SK-N-SH treated with all-trans-retinoic acid at 6 μM for 48 hours (cell line): ENCODE measurements at regions not wholly inside any gene's neighbourhood (a gene's known extent, or its start where the extent isn't known, plus 50 kb on each side); places are given as distances from the start of the nearest gene placed in this dataset.

Experiments used
- ATAC-seq: fragments of 200-7000 bp; cut with Tn5 transposase; 3 replicates; pipeline ENCODE4 v1.9.1; 2020; ENCODE audit warnings: mild to moderate bottlenecking, moderate library complexity
- ARNTL ChIP-seq: fragments of 450-650 bp; formaldehyde crosslinking; IDR thresholded peaks from 2 replicates; pipeline ENCODE4 v1.5.0; 2020; ENCODE audit warnings: low read depth, mild to moderate bottlenecking, moderate library complexity, borderline replicate concordance
- BACH2 ChIP-seq: fragments of 250-450 bp; sonication (Bioruptor Pico); IDR thresholded peaks from 2 replicates; pipeline ENCODE4 v1.9.0; 2021; ENCODE audit warnings: mild to moderate bottlenecking, borderline replicate concordance
- CSDC2 ChIP-seq: fragments of 250-450 bp; sonication (Bioruptor Pico); IDR thresholded peaks from 2 replicates; pipeline ENCODE4 v1.5.0; 2020; ENCODE audit warnings: mild to moderate bottlenecking, moderate library complexity
- ESRRG ChIP-seq: fragments of 250-450 bp; sonication (Bioruptor Pico); IDR thresholded peaks from 2 replicates; pipeline ENCODE4 v1.6.1; 2021; ENCODE audit warnings: mild to moderate bottlenecking
- GLIS3 ChIP-seq: fragments of 250-450 bp; sonication (Bioruptor Pico); IDR thresholded peaks from 2 replicates; pipeline ENCODE4 v1.5.0; 2020; ENCODE audit warnings: mild to moderate bottlenecking, moderate library complexity
- ISL1 ChIP-seq: fragments of 250-450 bp; sonication (Bioruptor Pico); IDR thresholded peaks from 2 replicates; pipeline ENCODE4 v2.1.2; 2022; ENCODE audit warnings: mild to moderate bottlenecking, moderate library complexity
- OSR1 ChIP-seq: fragments of 250-450 bp; sonication (Bioruptor Pico); IDR thresholded peaks from 2 replicates; pipeline ENCODE4 v1.8.0; 2022; ENCODE audit warnings: moderate library complexity, mild to moderate bottlenecking, inconsistent platforms
- PPARA ChIP-seq: fragments of 250-450 bp; sonication (Bioruptor Pico); IDR thresholded peaks from 2 replicates; pipeline ENCODE4 v1.5.0; 2020; ENCODE audit warnings: mild to moderate bottlenecking, borderline replicate concordance
- RARB ChIP-seq: fragments of 250-450 bp; sonication (Bioruptor Pico); IDR thresholded peaks from 2 replicates; pipeline ENCODE4 v1.8.0; 2021; ENCODE audit warnings: mild to moderate bottlenecking, moderate library complexity
- SNAI2 ChIP-seq: fragments of 250-450 bp; sonication (Bioruptor Pico); IDR thresholded peaks from 2 replicates; pipeline ENCODE4 v1.5.0; 2020; ENCODE audit warnings: mild to moderate bottlenecking, moderate library complexity
- TCF4 ChIP-seq: fragments of 250-450 bp; sonication (Bioruptor Pico); IDR thresholded peaks from 2 replicates; pipeline ENCODE4 v1.8.0; 2021; ENCODE audit warnings: mild to moderate bottlenecking, moderate library complexity, borderline replicate concordance
- TOX ChIP-seq: fragments of 250-450 bp; sonication (Bioruptor Pico); IDR thresholded peaks from 2 replicates; pipeline ENCODE4 v1.8.0; 2021; ENCODE audit warnings: mild to moderate bottlenecking, moderate library complexity, borderline replicate concordance
- ZC3H10 ChIP-seq: fragments of 250-450 bp; sonication (Bioruptor Pico); IDR thresholded peaks from 2 replicates; pipeline ENCODE4 v1.5.1; 2021; ENCODE audit warnings: mild to moderate bottlenecking, moderate library complexity
- ZFP3 ChIP-seq: fragments of 250-450 bp; sonication (Bioruptor Pico); IDR thresholded peaks from 2 replicates; pipeline ENCODE4 v1.5.0; 2020; ENCODE audit warnings: mild to moderate bottlenecking, moderate library complexity
- ZFP30 ChIP-seq: fragments of 450-650 bp; formaldehyde crosslinking; IDR thresholded peaks from 2 replicates; pipeline ENCODE4 v1.5.0; 2022; ENCODE audit warnings: mild to moderate bottlenecking, moderate library complexity
- ZNF565 ChIP-seq: fragments of 450-650 bp; formaldehyde crosslinking; conservative IDR thresholded peaks from 2 replicates; pipeline ENCODE4 v1.5.0; 2020; ENCODE audit warnings: low read depth, mild to moderate bottlenecking, moderate library complexity
- ZNF70 ChIP-seq: fragments of 450-650 bp; formaldehyde crosslinking; IDR thresholded peaks from 2 replicates; pipeline ENCODE4 v1.5.0; 2020; ENCODE audit warnings: mild to moderate bottlenecking, moderate library complexity
- ZNF8 ChIP-seq: fragments of 450-650 bp; formaldehyde crosslinking; IDR thresholded peaks from 2 replicates; pipeline ENCODE4 v1.5.0; 2020; ENCODE audit warnings: mild to moderate bottlenecking, moderate library complexity
- TF ChIP-seq, protein P1 (sequence below): fragments of 250-450 bp; sonication (Bioruptor Pico); IDR thresholded peaks from 2 replicates; pipeline ENCODE4 v1.5.0; 2020; ENCODE audit warnings: mild to moderate bottlenecking, moderate library complexity
- TF ChIP-seq, protein P2 (sequence below): fragments of 250-450 bp; sonication (Bioruptor Pico); IDR thresholded peaks from 2 replicates; pipeline ENCODE4 v1.8.0; 2020; ENCODE audit warnings: mild to moderate bottlenecking, moderate library complexity, borderline replicate concordance
- TF ChIP-seq, protein P3 (sequence below): fragments of 250-450 bp; sonication (Bioruptor Pico); IDR thresholded peaks from 2 replicates; pipeline ENCODE4 v1.5.1; 2021; ENCODE audit warnings: mild to moderate bottlenecking, moderate library complexity
- TF ChIP-seq, protein P4 (sequence below): fragments of 250-450 bp; sonication (Bioruptor Pico); IDR thresholded peaks from 2 replicates; pipeline ENCODE4 v1.8.0; 2021; ENCODE audit warnings: low read depth, mild to moderate bottlenecking, moderate library complexity, borderline replicate concordance

DNA sequence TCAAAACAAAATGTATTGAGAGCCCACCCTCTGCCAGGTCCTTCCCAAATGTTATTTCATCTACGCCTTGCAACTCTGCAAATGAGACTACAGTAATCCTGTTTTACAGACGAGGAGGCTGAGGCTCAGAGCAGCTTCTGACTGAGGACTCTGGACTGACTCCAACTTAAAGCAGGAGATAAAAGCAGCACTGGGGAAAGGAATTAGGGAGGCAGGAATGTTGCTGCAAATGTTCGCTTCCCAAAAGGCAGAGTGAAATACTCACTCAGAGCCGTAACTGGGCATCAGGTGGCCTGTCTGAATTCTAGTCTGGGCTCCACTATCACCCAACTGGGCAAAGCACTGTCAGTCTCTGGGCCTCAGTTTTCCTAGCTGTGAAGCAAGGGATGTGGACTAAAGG is 94.7 kb upstream of the SRD5A3 start:
- no peak for TF ChIP-seq BACH2
- no peak for TF ChIP-seq CSDC2 (CRISPR knock-in tag)
- TF ChIP-seq GLIS3 (CRISPR knock-in tag) = no peak
- TF ChIP-seq, protein P1, sequence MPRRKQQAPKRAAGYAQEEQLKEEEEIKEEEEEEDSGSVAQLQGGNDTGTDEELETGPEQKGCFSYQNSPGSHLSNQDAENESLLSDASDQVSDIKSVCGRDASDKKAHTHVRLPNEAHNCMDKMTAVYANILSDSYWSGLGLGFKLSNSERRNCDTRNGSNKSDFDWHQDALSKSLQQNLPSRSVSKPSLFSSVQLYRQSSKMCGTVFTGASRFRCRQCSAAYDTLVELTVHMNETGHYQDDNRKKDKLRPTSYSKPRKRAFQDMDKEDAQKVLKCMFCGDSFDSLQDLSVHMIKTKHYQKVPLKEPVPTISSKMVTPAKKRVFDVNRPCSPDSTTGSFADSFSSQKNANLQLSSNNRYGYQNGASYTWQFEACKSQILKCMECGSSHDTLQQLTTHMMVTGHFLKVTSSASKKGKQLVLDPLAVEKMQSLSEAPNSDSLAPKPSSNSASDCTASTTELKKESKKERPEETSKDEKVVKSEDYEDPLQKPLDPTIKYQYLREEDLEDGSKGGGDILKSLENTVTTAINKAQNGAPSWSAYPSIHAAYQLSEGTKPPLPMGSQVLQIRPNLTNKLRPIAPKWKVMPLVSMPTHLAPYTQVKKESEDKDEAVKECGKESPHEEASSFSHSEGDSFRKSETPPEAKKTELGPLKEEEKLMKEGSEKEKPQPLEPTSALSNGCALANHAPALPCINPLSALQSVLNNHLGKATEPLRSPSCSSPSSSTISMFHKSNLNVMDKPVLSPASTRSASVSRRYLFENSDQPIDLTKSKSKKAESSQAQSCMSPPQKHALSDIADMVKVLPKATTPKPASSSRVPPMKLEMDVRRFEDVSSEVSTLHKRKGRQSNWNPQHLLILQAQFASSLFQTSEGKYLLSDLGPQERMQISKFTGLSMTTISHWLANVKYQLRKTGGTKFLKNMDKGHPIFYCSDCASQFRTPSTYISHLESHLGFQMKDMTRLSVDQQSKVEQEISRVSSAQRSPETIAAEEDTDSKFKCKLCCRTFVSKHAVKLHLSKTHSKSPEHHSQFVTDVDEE (CRISPR knock-in tag) = no peak
- TF ChIP-seq TOX (CRISPR knock-in tag) = no peak
- TF ChIP-seq OSR1 (CRISPR knock-in tag) = no peak
- TF ChIP-seq RARB (CRISPR knock-in tag) = no peak
- no peak for TF ChIP-seq ZNF70 (CRISPR knock-in tag)
- ATAC-seq = no peak

DNA sequence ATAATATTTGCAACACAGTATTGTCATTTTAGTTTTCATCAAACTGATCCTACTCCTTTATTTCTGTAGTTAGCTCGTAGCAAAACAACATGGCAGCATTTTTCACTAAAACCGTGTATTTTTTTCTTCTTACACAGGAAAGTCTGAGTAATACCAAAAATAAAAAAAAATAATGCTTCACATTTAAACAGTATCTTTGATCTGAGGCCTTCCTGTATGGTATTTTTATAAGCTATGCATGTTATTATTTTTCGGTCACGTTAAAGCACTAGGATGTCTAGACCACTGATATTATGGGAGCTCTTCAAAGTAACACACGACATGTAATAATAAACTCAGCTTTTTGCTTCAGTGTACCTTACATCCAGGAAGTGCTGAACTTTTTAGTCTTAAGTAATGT is 94.1 kb upstream of the SRD5A3 start:
- ATAC-seq = no peak
- TF ChIP-seq ZNF565 (no peak), TCF4 (CRISPR knock-in tag) (no peak), CSDC2 (CRISPR knock-in tag) (no peak), SNAI2 (CRISPR knock-in tag) (no peak), RARB (CRISPR knock-in tag) (no peak), PPARA (CRISPR knock-in tag) (no peak), ZNF8 (no peak), ISL1 (no peak), BACH2 (no peak), OSR1 (CRISPR knock-in tag) (no peak), ZNF70 (CRISPR knock-in tag) (no peak), ZC3H10 (no peak), TOX (CRISPR knock-in tag) (no peak), ARNTL (CRISPR knock-in tag) (no peak)
- TF ChIP-seq, protein P2, sequence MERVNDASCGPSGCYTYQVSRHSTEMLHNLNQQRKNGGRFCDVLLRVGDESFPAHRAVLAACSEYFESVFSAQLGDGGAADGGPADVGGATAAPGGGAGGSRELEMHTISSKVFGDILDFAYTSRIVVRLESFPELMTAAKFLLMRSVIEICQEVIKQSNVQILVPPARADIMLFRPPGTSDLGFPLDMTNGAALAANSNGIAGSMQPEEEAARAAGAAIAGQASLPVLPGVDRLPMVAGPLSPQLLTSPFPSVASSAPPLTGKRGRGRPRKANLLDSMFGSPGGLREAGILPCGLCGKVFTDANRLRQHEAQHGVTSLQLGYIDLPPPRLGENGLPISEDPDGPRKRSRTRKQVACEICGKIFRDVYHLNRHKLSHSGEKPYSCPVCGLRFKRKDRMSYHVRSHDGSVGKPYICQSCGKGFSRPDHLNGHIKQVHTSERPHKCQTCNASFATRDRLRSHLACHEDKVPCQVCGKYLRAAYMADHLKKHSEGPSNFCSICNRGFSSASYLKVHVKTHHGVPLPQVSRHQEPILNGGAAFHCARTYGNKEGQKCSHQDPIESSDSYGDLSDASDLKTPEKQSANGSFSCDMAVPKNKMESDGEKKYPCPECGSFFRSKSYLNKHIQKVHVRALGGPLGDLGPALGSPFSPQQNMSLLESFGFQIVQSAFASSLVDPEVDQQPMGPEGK (CRISPR knock-in tag) = no peak
- TF ChIP-seq, protein P1 (CRISPR knock-in tag) = no peak
- TF ChIP-seq, protein P3, sequence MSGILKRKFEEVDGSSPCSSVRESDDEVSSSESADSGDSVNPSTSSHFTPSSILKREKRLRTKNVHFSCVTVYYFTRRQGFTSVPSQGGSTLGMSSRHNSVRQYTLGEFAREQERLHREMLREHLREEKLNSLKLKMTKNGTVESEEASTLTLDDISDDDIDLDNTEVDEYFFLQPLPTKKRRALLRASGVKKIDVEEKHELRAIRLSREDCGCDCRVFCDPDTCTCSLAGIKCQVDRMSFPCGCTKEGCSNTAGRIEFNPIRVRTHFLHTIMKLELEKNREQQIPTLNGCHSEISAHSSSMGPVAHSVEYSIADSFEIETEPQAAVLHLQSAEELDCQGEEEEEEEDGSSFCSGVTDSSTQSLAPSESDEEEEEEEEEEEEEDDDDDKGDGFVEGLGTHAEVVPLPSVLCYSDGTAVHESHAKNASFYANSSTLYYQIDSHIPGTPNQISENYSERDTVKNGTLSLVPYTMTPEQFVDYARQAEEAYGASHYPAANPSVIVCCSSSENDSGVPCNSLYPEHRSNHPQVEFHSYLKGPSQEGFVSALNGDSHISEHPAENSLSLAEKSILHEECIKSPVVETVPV (CRISPR knock-in tag) = no peak
- TF ChIP-seq, protein P4, sequence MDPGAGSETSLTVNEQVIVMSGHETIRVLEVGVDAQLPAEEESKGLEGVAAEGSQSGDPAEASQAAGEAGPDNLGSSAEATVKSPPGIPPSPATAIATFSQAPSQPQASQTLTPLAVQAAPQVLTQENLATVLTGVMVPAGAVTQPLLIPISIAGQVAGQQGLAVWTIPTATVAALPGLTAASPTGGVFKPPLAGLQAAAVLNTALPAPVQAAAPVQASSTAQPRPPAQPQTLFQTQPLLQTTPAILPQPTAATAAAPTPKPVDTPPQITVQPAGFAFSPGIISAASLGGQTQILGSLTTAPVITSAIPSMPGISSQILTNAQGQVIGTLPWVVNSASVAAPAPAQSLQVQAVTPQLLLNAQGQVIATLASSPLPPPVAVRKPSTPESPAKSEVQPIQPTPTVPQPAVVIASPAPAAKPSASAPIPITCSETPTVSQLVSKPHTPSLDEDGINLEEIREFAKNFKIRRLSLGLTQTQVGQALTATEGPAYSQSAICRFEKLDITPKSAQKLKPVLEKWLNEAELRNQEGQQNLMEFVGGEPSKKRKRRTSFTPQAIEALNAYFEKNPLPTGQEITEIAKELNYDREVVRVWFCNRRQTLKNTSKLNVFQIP = no peak

DNA sequence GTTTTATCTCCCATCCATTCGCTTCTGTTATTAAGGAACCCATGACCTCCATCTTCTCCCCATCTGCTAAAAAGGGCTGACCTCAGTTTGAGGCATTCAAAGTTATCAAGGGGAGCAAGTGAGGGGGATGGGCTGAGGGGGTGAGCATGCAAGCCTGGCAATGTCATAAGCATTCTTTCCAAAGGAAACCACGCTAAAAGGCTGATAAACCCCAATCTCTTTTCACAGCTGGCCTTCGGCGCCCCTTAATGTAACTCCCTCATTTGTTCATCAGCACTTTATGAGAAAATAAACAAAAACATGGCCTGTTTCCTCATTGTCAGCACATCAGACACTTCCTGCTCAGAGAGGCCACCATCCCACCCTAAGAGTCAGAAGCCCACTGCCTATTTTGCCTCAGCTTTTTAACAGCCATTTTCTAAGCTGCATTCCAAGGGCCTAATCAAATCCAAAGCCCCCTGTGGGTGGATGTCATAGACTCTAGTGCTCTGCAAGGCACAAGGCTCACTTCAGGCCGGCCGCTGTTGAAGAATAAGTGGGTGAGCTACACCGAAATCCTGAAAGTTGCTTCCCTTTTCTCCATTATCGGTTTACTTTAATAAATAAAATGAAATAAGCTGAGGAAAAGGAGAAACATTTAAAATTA is 92.0 kb upstream of the SRD5A3 start:
- no peak for ATAC-seq
- no peak for TF ChIP-seq ESRRG (CRISPR knock-in tag)
- no peak for TF ChIP-seq BACH2
- TF ChIP-seq ZNF8 = no peak
- TF ChIP-seq GLIS3 (CRISPR knock-in tag) = no peak
- no peak for TF ChIP-seq TCF4 (CRISPR knock-in tag)
- no peak for TF ChIP-seq ZFP3
- TF ChIP-seq, protein P3 (CRISPR knock-in tag) = no peak
- TF ChIP-seq ZC3H10 = no peak
- no peak for TF ChIP-seq ZFP30 (CRISPR knock-in tag)
- TF ChIP-seq, protein P1 (CRISPR knock-in tag) = no peak
- no peak for TF ChIP-seq SNAI2 (CRISPR knock-in tag)
